ENCODE measurements at regions not wholly inside any gene's neighbourhood (a gene's known extent, or its start where the extent isn't known, plus 50 kb on each side); places are given as distances from the start of the nearest gene placed in this dataset.

DNA sequence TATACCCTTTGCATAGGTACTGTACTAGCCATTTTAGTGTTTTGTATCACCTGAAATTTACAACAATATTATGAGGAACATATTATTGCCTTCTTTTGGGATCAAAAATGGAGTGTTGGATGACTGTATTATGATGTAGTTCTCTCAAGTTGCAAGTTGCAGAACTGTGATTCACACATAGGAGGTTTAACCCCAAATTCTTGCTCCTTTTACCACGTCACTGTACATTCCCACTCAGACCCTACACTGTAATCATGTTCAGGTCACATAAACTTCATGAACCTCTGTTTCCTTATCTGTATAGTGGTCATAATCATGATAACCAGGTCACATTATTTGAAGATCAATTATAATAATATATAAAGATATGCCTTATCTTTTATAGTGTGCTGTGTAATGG is 925.1 kb upstream of the TENM4 start:
- DNase-seq: no peak

DNA sequence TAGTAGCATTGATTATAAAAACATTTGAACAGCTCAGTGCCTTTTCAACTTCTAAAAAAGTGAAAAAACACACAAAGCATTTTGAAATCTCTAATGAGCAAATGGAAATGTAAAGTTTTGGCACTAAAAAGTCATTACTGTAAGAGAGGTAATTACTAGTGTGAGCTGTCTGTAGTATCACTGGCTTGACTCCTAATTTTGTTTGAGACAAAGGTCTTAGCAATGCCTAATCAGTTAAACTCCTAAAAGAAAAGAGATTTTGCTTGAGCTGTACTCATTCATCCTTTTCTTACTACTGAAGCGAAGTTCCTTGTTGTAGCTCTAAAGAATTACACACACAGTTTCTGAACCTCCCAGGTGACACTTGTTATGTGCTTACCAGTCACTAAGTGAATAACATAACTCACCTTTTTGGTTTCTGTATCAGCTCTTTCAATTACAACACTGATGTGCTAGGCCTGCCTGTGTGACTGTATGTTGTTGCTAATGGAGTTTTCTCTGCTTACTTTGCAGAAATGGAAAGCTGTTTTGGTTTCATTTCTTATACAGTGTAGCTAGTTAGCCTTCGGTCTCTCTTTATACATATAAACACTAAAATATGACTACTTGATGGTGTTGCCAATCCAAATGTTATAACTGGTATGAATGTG is 924.4 kb upstream of the TENM4 start:
- DNase-seq: no peak

DNA sequence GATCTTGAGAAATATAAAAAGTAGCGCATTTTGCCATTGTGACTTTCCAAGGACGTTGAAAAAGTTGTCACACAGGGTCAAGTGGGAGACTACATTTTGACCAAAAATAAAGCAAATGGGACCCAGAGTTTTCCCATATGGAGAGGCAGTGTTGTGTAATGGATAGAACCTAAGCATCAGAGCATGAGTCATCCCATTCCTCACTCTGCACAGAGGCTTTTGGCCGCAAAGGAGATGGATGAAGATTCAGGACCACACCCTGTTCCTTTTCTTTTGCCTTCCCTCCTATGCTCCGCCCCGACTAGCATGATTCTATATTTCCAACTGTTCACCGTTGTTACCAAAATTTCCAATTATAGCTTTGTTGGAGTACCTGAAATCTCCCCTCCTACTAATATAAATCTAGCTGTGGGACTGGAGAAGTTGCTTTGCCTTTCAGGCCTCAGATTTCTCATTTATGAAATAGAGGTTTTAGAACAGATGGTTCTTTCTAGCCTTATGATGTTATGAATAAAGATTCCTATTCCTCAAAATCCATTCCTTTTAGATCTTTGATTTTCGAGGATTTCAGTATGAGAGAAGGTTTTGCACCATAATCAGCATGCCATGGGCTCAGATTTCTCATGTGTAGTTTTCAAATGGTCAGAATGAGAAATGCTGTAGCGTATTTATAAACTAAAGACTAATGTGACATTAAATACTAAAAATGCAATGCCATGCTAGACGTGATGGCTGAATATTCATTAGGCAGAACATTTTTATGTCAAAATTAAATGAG is 921.9 kb upstream of the TENM4 start:
- DNase-seq: no peak

DNA sequence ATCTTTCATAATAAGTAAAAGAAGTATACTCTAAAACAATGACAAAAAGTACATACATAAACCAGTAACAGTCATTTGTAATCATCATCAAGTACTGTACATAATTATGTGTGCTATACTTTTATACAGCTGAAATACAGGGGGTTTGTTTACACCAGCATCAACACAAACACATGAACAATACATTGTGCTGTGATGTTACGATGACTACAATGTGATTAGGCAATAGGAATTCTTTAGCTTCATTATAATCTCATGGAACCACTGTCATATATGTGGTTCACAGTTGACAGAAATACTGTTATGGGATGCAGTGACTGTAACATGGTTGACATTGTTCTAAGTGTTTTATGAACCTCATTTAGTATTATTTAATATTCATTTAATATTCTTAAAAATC is 914.4 kb upstream of the TENM4 start:
- no peak for DNase-seq

DNA sequence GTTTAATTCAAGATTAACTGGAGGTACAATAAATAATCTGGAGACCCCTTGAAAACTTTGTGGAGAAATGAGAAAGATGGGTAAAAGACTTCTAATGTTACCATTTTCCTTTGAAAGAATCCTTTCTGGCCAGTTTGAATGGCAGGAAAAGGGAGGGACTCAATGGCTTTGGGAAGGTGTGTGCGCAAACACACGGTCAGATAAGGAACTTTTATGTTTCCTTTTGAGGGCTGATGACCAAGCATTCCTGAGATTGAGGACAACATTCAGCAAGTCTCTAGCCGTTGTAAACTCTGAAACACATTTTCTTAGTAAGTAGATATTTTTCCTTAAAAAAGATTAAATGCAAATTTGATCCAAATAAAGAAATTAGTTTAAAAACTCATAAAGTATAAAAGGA is 909.7 kb upstream of the TENM4 start:
- no peak for DNase-seq

DNA sequence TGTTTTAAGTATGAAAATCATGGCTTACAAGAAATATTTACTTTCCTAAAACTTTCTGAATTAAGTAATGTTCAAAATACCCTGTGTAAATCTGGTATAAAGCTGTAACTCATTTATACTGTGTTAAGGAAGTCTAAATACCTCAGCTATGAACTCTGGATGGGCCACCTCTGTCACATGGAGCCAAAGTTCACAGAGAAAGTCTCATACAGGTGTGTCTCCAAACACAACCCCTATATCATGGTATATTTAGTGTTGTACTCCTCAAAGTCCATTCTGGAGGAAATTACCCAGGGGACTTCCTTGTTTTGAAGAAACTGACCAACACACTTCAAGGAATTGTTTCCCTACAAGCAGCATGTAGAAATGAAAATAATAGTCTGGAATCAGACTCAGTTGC is 909.2 kb upstream of the TENM4 start:
- no peak for DNase-seq

DNA sequence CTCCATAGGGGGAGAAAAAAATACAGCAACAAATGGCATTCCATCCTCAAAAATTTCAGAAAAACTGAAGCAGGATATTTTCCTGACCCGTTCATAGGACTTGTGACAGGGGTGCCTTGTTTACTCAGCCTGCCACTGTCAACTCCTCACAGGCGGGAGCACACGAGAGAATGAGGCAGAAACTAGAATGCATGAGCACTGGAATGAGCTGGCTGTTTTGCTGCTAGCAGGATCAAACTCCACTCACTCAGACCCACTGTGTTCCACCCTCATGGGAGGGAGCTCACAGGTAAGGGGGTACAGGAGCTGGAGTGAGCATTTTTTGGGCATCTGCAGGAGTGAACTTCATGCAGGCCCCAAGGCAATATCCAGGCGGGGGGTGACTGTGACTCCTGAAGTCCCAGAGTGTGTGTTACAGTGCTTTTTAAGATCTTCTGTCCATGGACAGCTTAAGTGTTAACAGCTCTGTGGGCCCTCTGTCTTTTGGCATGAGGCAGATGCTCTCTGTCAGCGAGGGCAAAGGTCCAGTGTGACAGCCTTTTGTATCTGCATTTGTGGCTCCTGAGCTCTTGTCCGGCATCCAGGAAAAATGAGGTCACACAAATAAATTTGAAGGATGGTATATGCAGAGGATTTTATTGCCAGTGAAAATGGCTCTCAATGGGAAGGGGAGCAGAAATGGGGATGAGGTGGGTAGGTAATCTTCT is 905.7 kb upstream of the TENM4 start:
- no peak for DNase-seq

DNA sequence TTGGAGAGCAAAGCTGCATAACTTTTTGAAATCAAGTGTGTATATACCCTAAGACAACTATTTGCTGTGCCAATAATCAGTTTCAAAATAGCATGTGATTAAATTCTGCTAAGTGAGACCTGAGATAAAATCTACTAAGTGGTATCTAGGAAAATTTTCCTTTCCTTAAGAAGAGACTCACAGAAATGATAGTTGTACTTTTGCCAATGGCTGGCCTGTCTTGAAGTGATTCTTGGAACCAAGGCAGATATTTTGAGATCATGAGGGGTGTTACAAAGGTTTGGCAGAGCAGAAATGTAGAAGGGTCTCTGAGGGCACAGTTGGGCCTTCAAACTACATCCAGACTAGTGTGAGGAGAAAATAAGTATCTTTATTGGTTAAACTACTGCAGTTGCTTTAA is 902.6 kb upstream of the TENM4 start:
- no peak for DNase-seq

DNA sequence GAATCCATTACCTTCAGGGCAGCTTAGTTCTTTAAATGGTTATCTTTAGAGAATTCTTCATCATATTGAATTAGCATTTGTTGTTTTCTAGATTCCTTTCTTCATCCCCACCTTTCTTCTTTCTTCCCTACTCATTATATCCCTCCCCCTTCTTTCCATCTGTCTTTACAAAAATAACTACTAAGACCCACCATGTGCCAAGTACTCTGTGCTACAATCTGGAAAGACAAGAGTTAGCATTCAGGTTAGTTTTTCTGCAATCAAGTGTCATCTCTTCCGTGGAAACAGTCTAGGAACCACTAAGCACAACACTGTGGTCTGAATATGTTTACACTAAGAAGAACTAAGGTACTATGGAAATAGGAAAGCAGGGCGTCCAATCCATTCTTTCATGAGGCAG is 897.4 kb upstream of the TENM4 start:
- no peak for DNase-seq

DNA sequence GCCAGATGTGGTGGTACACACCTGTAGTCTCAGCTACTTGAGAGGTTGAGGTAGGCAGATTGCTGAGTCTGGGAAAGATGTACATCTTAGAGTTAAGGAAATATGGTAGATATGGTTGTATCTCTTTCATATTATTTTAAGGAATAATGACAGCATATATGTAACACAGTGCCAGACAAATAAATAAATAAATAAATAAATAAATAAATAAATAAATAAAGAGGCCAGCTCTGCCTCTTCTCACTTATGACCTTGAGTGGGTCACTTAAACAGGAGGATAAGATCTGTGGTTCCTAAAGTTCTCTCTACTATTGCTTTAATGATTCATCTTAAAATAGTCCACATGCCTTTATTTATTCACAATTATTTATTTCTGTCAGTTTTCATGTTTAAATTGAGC is 890.9 kb upstream of the TENM4 start:
- no peak for DNase-seq

DNA sequence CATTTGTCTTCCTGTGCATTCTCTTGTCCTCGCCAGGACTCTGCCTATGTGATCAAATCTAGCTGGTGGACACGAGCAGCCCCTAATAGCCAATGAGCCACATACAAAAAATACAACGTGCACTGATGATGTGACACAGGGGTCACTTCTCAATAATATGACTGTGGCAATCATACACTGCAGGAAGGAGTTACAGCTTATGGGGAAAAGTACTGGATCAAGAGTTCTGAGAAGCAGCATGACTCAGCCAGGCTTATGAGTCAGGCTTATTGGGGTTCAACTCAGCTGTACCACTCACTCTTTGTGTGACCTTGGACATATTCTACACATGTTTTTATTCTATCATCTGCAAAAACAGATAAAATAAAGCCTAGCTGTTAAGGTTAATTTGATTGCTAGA is 889.4 kb upstream of the TENM4 start:
- no peak for DNase-seq

DNA sequence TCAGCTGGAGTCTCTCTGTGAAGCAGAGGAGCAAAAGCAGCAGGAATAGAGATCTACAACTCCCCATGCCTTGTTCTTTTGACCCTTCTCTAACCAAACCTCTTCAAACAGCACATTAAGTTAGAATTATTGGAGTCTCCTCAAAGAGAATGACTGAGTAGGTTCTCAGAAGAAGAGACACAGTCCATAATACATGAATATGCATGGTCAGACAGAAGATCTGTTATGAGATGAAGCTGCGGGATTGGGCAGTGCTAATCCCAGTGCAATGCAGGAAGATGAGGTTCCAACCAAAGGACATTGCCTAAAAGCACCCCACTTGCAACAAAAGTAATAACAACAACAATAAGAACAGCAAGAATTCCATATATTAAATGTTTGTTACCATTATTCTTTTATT is 887.9 kb upstream of the TENM4 start:
- no peak for DNase-seq

DNA sequence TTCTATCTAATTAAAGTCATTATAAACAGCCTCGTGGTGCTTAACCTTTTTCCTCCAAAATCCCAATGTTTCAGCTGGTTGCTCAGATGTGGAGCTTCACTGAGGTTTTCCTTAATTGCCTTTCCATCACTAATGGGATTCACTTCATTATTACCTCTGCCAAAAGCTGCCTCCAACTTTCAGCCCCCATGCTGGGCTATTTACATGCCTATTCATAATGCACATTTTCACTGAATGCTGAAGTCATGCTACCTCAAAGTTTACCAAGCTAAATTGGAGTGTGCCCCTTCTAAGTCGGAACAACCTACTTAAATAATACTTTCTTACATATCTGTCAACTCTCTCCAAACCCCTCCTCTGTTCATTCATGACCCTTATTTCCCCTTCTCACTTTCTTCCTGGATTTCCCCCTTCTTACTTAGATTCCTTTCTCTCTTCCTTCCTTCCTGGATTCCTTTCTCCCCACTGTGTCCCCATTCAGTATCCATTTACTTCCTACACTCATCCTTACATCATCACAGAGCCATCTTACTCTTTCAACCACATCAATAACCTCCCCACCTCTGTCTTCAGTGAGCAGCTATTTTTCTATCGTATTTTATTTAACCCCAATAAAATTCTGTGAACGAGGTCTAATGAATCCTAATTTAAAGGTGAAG is 887.3 kb upstream of the TENM4 start:
- DNase-seq: no peak

DNA sequence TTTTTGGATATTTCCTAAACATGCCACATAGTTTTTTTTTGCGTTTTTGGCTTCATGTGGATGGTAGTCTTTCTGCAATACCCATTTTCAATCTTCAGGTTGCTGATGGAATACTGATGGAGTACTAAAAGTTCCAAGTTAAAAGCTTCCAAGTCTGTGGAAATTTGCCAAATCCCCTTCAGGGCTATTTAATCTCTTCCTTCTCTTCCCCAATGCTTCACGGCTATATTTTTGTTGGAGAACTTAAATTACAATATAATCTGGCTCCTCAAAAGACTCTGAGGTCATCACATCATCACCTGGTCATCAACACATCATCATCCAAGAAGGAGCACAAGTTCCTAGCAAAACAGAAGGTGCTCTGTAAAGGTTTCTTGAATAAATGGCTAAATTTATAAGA is 881.0 kb upstream of the TENM4 start:
- DNase-seq: no peak

DNA sequence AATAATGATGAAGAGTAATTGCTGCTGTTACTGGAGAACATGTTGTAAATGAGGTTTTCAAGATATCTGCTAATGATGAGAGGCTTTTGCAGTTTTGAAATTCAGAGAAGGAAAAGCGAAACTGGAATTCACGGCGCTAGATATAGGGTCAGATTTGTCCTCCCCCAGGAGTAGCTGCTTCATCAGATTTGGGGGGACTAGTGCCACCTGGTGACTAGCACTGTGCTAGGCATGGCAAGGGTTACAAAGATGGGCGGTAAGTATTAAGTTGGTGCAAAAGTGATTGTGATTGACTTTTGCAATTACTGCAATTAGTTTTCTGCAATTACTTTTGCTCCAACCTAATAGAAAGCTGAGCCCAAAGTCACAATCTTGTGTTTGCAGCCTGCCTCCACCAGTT is 879.9 kb upstream of the TENM4 start:
- DNase-seq: no peak

DNA sequence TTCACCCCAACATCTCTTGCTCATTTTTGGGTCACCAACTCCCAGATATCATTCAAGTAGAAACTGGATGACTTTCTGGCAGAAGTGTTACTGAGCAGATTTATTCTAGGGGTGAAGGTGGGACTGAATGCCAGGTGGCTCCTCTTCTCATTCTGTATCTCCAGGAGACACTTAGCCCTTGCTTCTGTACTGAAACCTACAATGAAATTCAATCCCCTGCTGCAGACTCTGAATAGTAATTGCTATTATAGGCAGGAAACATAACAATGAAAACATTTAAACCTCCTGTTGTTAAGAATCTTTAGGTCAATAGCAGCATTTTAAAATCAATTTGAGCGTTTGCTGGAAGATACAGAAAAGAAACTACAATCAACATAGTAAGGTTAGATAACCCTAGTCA is 879.4 kb upstream of the TENM4 start:
- DNase-seq: no peak

DNA sequence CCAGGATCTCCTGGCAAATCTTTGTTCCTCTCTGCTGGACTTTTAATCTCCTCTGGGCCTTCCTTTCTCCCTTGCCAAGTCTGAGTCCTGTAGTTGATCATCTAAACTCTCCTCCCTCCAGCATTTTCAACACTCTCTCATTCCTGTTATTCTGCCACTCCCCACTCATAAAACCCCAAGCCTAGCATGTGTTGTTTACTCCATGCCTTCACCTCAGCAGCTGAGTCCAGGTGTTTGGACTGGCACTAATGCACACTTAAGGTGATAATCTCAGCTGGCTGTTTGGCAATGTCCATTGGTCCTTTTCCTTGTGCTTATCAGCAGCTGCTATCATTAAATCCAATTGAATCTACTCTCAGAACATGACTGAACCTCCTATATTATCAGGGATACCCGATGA is 876.8 kb upstream of the TENM4 start:
- DNase-seq: no peak

DNA sequence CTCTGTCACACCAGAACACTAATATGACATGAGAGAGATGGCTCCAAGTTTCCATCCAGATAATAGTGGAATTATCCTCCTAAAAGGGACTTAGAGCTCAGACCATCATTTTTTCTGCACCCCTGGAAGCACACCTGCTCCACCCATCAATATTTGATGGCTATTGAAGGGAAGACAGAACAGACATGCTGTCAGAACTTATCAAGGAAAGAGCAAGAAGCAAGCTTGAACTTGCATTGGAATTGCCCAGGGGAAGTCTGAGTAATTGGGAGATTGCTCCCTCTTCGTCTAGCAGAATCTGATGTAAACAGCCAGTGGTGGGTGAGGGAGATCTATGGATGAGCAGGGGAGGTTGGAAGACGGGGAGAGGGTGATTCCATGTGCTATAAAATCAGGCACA is 874.4 kb upstream of the TENM4 start:
- DNase-seq: no peak

DNA sequence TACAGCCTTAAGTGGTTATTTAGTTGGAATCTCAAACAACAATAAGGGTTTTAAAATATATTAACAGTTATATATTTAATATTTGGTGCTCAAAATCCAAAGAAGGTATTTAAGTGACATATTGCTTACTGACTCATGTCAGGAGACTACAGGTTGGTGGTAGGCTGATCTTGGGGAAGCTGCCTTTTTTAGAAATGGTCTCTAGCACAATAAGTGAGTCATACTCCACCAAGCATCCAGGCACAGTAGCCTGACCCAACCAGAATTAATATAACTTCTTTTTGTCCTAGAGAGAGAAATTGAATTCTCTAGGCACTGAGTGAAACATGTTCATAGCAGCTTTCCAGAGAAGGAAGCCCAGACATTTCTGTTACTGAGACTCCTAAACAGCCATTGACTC is 868.5 kb upstream of the TENM4 start:
- no peak for DNase-seq

DNA sequence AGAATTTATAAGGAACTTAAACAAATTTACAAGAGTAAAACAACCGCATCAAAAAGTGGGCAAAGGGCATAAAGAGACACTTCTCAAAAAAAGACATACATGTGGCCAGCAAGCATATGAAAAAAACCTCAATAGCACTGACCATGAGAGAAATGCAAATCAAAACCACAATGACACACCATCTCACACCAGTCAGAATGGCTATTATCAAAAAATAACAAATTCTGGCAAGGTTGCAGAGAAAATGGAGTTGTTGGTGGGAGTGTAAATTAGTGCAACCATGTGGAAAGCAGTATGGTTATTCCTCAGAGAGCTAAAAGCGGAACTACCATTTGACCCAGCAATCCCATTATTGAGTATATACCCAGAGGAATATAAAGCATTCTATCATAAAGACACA is 866.8 kb upstream of the TENM4 start:
- no peak for DNase-seq

DNA sequence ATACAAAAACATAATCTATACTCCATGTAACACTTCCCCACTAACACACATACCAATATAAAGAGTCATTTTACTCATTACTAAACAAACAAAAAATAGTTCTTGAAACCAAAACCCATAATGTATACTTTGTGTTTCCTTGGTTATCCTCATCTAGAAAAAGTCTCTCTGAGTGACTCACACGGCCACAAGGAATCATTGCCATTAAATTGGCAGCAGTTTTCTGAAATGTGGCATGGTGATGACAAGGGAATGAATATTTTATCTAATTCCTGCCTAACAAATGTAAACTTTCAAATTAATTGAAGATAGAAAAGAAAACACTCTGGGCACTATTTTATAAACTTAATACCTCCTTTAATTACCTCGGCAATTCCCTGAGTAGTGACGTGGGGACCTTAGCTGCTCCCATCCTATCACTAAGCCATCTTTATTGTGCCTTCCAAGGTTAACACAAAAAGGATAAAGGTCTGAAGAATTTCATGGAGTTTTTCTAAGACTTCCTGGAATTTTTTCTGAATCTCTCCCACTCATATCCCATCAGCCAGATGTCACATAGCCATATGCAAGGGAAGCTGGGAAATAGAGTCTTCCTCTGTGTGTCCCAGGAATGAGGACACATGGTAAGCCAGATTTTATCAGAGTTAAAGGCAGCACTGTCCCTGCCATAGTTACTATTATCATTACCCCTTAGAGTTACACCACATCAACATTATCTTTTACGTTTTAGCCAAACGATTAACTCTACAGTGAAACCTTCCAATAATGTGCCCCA is 857.2 kb upstream of the TENM4 start:
- DNase-seq: no peak

DNA sequence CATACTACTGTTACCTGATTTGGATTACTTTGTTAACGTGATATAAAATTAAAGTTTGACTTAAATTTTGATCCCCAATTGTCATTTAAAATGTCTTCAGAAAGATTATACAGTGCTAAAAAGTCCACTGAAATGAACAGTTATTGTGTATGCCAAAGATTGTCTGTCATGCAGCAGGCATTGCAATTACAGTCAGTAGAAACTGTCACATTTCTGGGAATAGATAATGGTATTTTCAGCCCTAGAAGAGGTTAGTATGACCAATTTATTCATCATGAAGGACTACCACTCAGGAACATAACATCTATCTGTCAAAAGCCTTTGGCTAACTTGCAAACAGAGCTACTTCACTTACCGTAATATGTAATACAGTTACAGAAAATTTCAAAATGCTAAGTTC is 852.5 kb upstream of the TENM4 start:
- no peak for DNase-seq
